Peyer's patch (tissue), 4 donors: ENCODE measurements at regions not wholly inside any gene's neighbourhood (a gene's known extent, or its start where the extent isn't known, plus 50 kb on each side); places are given as distances from the start of the nearest gene placed in this dataset.
"Not testable (repeated sequence)": the region's sequence is repeated elsewhere in the genome, so short reads cannot be mapped to it uniquely, and the experiment has no call there.

Source experiments
- DNase-seq, 3 donors: peaks; one replicate each; pipeline ENCODE4 v3.0.0-alpha.2; 2017 to 2019
- H3K27ac ChIP-seq, 4 donors: fragments of 200-600 bp; sonication (generic); one replicate each; pipeline ENCODE4 v1.5.1; 2016 to 2019
- H3K27me3 ChIP-seq, 2 donors: fragments of 200-600 bp; sonication (generic); one replicate each; pipeline ENCODE4 v1.5.1; 2019
- H3K36me3 ChIP-seq, 3 donors: fragments of 200-600 bp; sonication (generic); one replicate each; pipeline ENCODE4 v1.5.1; 2016 to 2019
- H3K4me1 ChIP-seq, 4 donors: fragments of 200-600 bp; sonication (generic); one replicate each; pipeline ENCODE4 v1.5.1; 2016 to 2019
- H3K4me3 ChIP-seq, 4 donors: fragments of 200-600 bp; sonication (generic); 1 replicate in 3 of 4; 2 replicates in 1 of 4; pipeline ENCODE4 v1.5.1; 2016 to 2019; ENCODE audit warnings: mild to moderate bottlenecking in 1 of 4
- H3K9me3 ChIP-seq, 4 donors: fragments of 200-600 bp; sonication (generic); one replicate each; pipeline ENCODE4 v1.5.1; 2016 to 2019; ENCODE audit warnings: mild to moderate bottlenecking in 1 of 4
- POLR2A ChIP-seq, 2 donors: fragments of 450-650 bp; IDR thresholded peaks; one replicate each; pipeline ENCODE4 v1.5.1; 2017; ENCODE audit warnings: antibody characterized with exemption in 2 of 2, mild to moderate bottlenecking in 2 of 2, moderate library complexity in 2 of 2
- TF ChIP-seq, protein P1 (sequence below), 6 experiments: fragments of 450-650 bp in 4 of 6; fragments of 200-600 bp in 2 of 6; sonication (generic) in 1 of 6; IDR thresholded peaks; one replicate each; pipeline ENCODE4 v1.5.1; 2017 to 2019; ENCODE audit warnings: antibody characterized with exemption in 6 of 6, mild to moderate bottlenecking in 3 of 6, moderate library complexity in 1 of 6

DNA sequence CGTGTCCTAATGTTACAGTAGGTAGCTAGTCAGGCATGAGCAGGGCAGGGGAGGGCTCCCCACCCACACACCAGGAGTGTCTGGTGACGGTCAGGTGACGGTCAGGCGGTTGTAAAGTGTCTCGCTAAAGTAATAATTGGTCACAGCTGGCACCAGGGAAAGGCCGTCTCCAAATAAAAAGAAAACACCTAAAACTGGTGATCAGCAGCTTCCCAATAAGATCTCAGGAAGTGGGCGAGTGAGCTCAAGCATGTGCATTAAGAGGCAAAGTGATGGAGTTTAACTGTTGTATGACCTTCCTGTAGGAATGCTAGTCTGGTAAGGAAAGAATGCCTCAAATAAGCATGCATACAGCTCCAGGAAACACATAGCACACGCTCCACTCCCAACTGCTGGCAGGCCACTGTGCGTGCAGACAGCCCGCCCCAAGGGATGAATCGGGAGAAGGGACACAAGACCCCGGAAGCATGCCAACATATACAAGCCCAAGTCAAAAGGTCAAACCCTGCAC is 177.1 kb downstream of the RNF144A start:
- Histone ChIP-seq H3K4me3 (no peak overlapping the region), H3K27ac (no peak overlapping the region), H3K36me3 (no peaks in the 10 kb centered on the region), H3K9me3 (no peaks in the 10 kb centered on the region), H3K4me1 (peaks cover 0 to 9% (median 0%) of the 10 kb centered on the region in 4 donors), H3K27me3 (no peaks in the 10 kb centered on the region)
- TF ChIP-seq POLR2A (IDR thresholded peaks at IDR 0.05) = no peak
- TF ChIP-seq, protein P1, sequence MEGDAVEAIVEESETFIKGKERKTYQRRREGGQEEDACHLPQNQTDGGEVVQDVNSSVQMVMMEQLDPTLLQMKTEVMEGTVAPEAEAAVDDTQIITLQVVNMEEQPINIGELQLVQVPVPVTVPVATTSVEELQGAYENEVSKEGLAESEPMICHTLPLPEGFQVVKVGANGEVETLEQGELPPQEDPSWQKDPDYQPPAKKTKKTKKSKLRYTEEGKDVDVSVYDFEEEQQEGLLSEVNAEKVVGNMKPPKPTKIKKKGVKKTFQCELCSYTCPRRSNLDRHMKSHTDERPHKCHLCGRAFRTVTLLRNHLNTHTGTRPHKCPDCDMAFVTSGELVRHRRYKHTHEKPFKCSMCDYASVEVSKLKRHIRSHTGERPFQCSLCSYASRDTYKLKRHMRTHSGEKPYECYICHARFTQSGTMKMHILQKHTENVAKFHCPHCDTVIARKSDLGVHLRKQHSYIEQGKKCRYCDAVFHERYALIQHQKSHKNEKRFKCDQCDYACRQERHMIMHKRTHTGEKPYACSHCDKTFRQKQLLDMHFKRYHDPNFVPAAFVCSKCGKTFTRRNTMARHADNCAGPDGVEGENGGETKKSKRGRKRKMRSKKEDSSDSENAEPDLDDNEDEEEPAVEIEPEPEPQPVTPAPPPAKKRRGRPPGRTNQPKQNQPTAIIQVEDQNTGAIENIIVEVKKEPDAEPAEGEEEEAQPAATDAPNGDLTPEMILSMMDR (IDR thresholded peaks at IDR 0.05) = no peak
- no peak for DNase-seq

DNA sequence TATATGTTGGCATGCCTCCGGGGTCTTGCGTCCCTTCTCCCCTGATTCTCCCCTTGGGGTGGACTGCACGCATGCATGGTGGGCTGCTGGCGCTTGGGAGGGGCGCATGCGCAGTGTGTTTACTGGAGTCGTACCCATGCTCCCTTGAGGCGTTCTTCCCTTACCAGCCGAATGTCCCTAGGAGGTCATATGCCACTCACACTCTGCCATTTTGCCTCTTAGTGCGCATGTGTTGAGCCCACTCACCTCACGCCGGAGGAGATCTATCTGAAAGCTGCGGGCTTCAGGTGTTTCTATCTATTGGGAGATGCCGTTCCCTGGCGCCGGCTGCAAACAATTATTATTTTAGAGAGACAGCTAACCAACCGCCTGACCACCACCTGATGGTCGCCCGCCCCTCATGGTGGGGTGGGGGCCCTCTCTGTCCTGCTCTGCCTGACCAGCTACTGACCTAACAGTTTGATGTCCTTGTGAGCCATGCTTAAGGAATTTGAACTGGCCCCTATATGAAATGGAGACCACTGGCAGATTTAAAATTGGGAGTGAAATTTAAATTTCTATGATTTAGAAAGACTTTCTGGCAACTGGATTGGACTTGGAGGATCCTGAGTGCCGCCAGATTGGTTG is 179.6 kb downstream of the RNF144A start:
- no peak for DNase-seq
- Histone ChIP-seq H3K9me3 (no peaks in the 10 kb centered on the region), H3K36me3 (no peaks in the 10 kb centered on the region), H3K4me3 (no peak overlapping the region), H3K27ac (no peak overlapping the region), H3K27me3 (no peaks in the 10 kb centered on the region), H3K4me1 (peaks cover 0 to 9% (median 0%) of the 10 kb centered on the region in 4 donors)
- TF ChIP-seq, protein P1 (IDR thresholded peaks at IDR 0.05) = no peak
- no peak for TF ChIP-seq POLR2A (IDR thresholded peaks at IDR 0.05)

DNA sequence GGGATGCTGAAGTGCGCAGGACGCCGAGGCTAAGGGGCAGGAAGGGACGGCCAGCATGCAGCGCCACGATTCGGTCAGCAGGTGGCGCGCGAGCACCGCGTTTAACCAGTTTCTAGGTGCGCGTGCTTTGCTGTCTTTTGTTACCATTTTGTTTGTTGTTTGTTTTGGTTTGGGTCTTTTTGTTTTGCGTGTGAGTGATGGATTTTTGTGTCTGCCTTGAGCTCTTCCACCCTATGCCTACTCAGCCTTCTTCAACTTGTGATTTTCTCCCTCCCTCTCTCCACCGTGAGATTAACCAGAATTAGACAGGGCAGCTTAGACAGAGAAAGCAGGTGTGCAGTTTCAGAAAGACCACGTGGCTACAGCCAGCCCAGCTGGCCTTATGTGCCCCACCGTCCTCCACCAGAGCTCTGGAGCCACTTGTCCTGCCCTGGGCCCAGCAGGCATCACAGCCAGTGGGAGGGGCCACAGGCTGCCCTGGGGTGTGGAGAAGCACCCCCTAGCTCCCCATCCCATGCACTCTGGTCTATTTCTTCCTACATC is 180.2 kb downstream of the RNF144A start:
- DNase-seq = peak; percentile 54 to 86 (median 77)
- Histone ChIP-seq H3K9me3 (no peaks in the 10 kb centered on the region), H3K4me3 (peak overlapping the region in 1 of 4 donors; percentile 26), H3K27me3 (no peaks in the 10 kb centered on the region), H3K27ac (no peak overlapping the region), H3K36me3 (no peaks in the 10 kb centered on the region), H3K4me1 (peaks cover 0 to 9% (median 0%) of the 10 kb centered on the region in 4 donors)
- TF ChIP-seq, protein P1 (IDR thresholded peaks at IDR 0.05) = peak; percentile 81 to 99 (median 90)
- TF ChIP-seq POLR2A (IDR thresholded peaks at IDR 0.05) = no peak

DNA sequence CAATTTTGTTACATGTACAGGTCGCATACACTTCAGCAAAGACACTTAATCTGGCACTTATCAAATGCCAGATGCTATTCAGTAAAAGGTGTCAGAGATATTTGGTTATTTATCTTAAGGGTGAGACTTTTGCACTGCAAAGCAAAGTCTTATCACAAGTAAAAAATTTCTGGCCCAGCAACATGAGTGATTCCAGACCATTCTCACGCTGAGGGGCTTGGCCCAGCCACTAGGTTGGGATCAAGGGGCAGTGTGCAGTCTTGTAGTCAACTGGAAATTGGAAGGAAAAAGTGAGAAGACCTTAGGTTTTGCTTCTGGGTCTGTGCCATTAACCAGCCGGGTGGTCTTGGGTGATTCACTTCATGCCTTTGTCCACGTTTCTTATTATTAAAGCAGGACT is 181.6 kb downstream of the RNF144A start:
- no peak for TF ChIP-seq POLR2A (IDR thresholded peaks at IDR 0.05)
- TF ChIP-seq, protein P1 (IDR thresholded peaks at IDR 0.05) = no peak
- peaks cover 0 to 9% (median 0%) of the 10 kb centered on the region in 4 donors for H3K4me1 ChIP-seq
- DNase-seq = no peak
- H3K27me3 ChIP-seq = no peaks in the 10 kb centered on the region
- H3K4me3 ChIP-seq = no peak overlapping the region
- no peak overlapping the region for H3K27ac ChIP-seq
- H3K9me3 ChIP-seq = no peaks in the 10 kb centered on the region
- no peaks in the 10 kb centered on the region for H3K36me3 ChIP-seq

DNA sequence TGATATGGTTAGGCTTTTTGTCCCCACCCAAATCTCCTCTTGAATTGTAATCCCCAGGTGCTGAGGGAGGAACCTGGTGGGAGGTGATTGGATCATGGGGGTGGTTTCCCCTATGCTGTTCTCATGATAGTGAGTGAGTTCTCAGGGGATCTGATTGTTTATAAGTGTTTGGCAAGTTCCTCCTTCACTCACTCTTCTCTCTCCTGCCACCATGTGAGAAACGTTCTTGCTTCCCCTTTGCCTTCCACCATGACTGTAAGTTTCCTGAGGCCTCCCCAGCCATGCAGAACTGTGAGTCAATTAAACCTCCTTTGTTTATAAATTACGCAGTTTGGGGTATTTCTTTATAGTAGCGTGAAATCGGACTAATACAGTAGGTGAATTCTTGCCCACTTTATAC is 182.5 kb downstream of the RNF144A start:
- H3K4me3 ChIP-seq, H3K27me3 ChIP-seq, H3K9me3 ChIP-seq, H3K4me1 ChIP-seq, DNase-seq, H3K36me3 ChIP-seq, H3K27ac ChIP-seq: not testable (repeated sequence)

DNA sequence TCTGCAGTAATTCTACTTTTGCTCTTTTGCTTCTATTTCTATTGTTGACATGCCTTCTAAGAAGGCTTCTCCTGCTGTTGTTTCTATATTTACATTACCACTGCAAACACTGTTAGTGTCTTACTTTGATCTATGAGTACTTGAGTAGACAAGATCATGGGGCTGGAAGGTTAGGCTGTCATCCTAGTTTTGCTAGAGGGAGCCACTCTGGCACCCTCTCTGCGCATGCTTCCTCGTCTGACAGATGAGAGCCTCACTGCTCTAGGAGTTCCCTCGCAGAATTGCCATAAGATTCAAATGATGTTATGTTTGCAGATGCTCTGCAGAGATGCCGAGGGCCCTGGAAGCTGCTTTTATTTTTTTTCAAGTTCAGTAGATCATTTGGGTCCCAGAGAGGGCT is 185.6 kb downstream of the RNF144A start:
- Histone ChIP-seq H3K27me3 (no peaks in the 10 kb centered on the region), H3K27ac (no peak overlapping the region), H3K9me3 (no peaks in the 10 kb centered on the region), H3K36me3 (no peaks in the 10 kb centered on the region), H3K4me1 (no peaks in the 10 kb centered on the region), H3K4me3 (no peak overlapping the region)
- TF ChIP-seq, protein P1 (IDR thresholded peaks at IDR 0.05) = no peak
- TF ChIP-seq POLR2A (IDR thresholded peaks at IDR 0.05) = no peak
- no peak for DNase-seq
